ENCODE measurements at regions not wholly inside any gene's neighbourhood (a gene's known extent, or its start where the extent isn't known, plus 50 kb on each side); places are given as distances from the start of the nearest gene placed in this dataset.

DNA sequence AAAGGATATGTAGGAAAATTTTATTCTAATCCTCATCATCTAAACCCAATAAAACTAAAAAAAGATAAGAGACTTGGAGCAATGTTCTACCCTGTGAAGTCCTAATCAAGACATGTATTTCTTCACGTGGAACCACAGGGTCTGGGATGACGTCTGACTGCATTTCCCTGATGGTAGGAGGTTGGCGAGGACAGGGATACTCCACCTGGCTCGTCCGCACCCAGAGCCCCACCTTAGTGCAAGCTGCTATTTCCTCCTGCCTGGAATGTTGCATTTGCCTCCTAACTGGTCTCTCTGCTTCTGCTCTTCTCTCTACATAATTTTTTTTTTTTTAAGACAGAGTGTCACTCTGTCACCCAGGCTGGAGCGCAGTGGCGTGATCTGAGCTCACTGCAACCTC lies 57.7 kb upstream of the RASGRP1 start:
- 78 to 80% methylated on average over 7 of the region's 7 CpGs for WGBS, 2 donors
- DNase-seq (ENCODE audit: low spot score in 2 of 2) = no peak
- intact Hi-C loops (cut with DNase I; ENCODE audit: low total_unique reads) = no loop called here
- TF ChIP-seq, protein P1, sequence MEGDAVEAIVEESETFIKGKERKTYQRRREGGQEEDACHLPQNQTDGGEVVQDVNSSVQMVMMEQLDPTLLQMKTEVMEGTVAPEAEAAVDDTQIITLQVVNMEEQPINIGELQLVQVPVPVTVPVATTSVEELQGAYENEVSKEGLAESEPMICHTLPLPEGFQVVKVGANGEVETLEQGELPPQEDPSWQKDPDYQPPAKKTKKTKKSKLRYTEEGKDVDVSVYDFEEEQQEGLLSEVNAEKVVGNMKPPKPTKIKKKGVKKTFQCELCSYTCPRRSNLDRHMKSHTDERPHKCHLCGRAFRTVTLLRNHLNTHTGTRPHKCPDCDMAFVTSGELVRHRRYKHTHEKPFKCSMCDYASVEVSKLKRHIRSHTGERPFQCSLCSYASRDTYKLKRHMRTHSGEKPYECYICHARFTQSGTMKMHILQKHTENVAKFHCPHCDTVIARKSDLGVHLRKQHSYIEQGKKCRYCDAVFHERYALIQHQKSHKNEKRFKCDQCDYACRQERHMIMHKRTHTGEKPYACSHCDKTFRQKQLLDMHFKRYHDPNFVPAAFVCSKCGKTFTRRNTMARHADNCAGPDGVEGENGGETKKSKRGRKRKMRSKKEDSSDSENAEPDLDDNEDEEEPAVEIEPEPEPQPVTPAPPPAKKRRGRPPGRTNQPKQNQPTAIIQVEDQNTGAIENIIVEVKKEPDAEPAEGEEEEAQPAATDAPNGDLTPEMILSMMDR (IDR thresholded peaks at IDR 0.05) = no peak
- no peak for TF ChIP-seq POLR2A (IDR thresholded peaks at IDR 0.05)
- H3K4me3 ChIP-seq (ENCODE audit: low read depth, poor library complexity, severe bottlenecking) = no peak overlapping the region

DNA sequence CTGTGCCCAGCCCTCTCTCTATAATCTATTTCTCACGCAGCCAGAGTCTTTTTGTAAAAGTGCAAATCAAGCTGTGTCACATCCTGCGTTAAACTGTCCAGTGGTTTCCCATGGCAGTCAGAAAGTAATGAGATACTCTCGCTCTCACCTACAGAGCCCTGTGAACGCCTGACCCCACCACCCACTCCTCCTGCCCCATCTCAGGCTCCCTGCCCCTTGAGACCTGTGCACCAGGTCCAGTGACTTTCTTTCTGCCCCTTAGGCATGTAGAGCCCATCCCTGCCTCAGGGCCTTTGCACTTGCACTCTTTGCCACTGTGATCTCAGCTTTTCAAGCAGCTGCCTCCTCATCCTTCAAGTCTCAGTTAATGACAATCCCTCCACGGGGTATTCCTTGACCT lies 58.3 kb upstream of the RASGRP1 start:
- H3K4me3 ChIP-seq (ENCODE audit: low read depth, poor library complexity, severe bottlenecking) = no peak overlapping the region
- WGBS, 2 donors = 92 to 94% methylated on average over 5 of the region's 5 CpGs
- intact Hi-C loops (cut with DNase I; ENCODE audit: low total_unique reads) = no loop called here
- DNase-seq (ENCODE audit: low spot score in 2 of 2) = no peak
- no peak for TF ChIP-seq POLR2A (IDR thresholded peaks at IDR 0.05)
- TF ChIP-seq, protein P1 (IDR thresholded peaks at IDR 0.05) = no peak

DNA sequence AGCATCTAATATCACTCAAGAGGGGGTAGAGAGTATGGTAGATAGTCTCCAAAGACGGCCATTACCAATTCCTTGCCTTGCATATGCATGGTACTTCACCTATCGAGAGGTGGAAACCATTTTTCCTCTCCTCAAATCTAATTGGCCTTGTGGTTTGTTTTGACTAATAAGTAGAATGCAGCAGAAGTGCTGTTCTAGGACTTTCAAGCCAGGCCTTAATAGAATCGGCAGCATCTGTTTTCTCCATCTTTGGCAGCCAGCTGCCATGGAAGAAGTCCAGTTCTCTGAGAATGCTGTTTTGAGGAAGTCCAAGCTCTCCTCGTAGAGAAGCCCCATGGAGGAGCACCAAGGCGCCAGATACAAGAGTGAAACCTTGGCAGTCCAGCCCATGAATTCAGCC lies 59.1 kb upstream of the RASGRP1 start:
- DNase-seq (ENCODE audit: low spot score in 2 of 2) = peak in 1 of 2 donors; percentile 21
- TF ChIP-seq, protein P1 (IDR thresholded peaks at IDR 0.05) = no peak
- TF ChIP-seq POLR2A (IDR thresholded peaks at IDR 0.05) = no peak
- WGBS, 2 donors = 50 to 51% methylated on average over 5 of the region's 5 CpGs
- H3K4me3 ChIP-seq (ENCODE audit: low read depth, poor library complexity, severe bottlenecking) = no peak overlapping the region
- intact Hi-C loops (cut with DNase I; ENCODE audit: low total_unique reads) = no loop called here

DNA sequence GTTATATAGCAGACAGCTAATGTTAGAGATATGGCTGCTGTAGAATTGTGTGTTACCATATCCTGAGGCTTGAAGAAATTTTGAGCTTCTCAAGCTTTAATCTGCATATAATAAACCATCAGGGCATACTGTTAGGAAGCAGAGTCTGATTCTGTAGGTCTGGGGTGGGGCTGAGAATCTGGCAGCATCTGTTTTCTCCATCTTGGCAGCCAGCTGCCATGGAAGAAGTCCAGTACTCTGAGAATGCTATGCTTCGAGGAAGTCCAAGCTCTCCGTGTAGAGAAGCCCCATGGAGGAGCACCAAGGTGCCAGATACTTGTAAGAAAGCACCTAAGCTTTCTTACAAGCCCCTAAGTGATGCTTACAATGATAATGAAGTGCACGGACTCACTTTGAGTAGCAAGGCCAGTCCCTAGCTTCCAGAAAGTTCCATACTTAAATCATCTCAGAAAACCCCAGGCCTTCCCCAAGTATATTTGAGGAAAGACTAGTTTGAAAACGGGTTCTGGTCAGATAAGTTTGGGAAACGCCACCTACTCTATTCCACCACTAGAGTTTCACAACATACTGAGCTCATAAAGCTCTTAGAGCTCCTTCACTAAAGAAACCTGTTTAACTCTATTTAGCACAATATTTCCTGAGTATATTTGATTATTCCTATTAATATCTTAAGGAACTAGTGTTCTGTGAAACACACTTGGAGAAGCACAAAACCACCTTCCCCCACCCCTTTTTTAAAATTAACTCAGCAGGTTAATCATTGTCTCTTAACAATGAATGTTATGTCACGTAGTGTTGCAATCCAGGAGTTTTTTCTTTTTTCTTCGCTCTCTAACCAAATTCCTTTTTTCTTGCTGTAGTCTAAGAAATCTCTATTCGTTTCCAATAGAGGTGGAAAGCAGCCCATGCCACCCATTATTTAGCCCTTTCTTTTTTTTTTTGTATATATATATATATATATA lies 59.9 kb upstream of the RASGRP1 start:
- intact Hi-C loops (cut with DNase I; ENCODE audit: low total_unique reads) = no loop called here
- 49 to 59% methylated on average over 8 of the region's 8 CpGs for WGBS, 2 donors
- no peak for TF ChIP-seq POLR2A (IDR thresholded peaks at IDR 0.05)
- TF ChIP-seq, protein P1 (IDR thresholded peaks at IDR 0.05) = no peak

DNA sequence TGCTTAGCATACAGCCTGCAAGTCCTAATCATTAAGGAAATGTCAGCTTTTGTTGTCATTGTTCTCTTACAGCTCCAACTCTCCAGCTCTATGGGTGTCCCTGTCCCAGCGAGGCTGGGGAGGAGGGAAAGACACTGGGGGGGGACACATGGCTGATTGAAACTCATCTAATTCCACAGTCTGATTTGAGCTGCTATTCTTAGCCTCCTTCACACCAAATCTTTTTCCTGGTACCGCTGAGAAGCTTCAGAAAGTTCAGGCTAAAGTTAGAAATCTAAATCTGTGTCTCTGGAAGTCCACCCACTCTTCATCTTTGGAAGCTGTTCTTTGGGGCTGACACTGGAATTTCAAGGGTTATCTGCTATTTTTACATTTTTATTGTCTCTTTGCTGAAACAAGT lies 61.3 kb upstream of the RASGRP1 start:
- intact Hi-C loops (cut with DNase I; ENCODE audit: low total_unique reads) = no loop called here
- no peak for TF ChIP-seq POLR2A (IDR thresholded peaks at IDR 0.05)
- TF ChIP-seq, protein P1 (IDR thresholded peaks at IDR 0.05) = no peak
- DNase-seq (ENCODE audit: low spot score in 2 of 2) = no peak
- H3K4me3 ChIP-seq (ENCODE audit: low read depth, poor library complexity, severe bottlenecking) = no peak overlapping the region
- 73 to 76% methylated on average over 2 of the region's 2 CpGs for WGBS, 2 donors

More for the DNA sequence above, 59.9 kb upstream of the RASGRP1 start:
- no peak for DNase-seq (ENCODE audit: low spot score in 2 of 2)
- no peak overlapping the region for H3K4me3 ChIP-seq (ENCODE audit: low read depth, poor library complexity, severe bottlenecking)

Measured in lower leg skin (tissue), 4 donors.